Astrocyte of the spinal cord (primary cell): ENCODE measurements at regions not wholly inside any gene's neighbourhood (a gene's known extent, or its start where the extent isn't known, plus 50 kb on each side); places are given as distances from the start of the nearest gene placed in this dataset.

ENCODE experiments used
- DNase-seq: peaks from one replicate; pipeline ENCODE4 v3.0.0; 2011; ENCODE audit warnings: low read depth, low spot score
- H3K4me3 ChIP-seq: 2 replicates; pipeline ENCODE4 v1.5.1; 2011; ENCODE audit warnings: low read depth, mild to moderate bottlenecking, low read length, moderate library complexity
- CTCF ChIP-seq: IDR thresholded peaks from 2 replicates; pipeline ENCODE4 v1.5.1; 2012; ENCODE audit warnings: low read depth, mild to moderate bottlenecking, low read length, inconsistent platforms
- in situ Hi-C: cut with HindIII; loops from 2 replicates; pipeline ENCODE4 v1.10.0; 2017; ENCODE audit warnings: low sequenced_read_pairs

DNA sequence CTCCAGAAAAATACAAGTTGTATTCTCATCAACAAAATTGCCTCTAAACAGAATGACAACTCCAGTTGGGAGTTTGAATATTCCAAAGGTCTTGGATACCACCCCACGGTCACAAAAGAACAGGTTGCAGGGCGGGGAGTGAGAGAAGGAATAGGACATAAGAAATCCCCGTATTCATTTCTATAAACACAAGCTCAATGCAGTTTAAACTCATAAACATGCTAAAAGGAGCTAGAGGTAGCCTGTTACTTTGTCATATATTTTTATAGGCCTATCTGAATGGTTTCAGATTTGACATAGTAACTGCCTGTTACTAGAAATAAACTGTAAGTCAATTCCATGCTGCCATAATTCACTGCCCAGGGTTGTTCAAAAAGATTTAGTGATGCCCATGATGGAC, 567.5 kb downstream of the BCL11A start:
- DNase-seq: no peak
- in situ Hi-C loops: no loop called here
- H3K4me3 ChIP-seq: no peak overlapping the region
- TF ChIP-seq CTCF: no peak

- in situ Hi-C loops: no loop called here
- H3K4me3 ChIP-seq: no peak overlapping the region
- TF ChIP-seq CTCF: no peak
- DNase-seq: no peak
These were observed 579.2 kb downstream of the BCL11A start for GRCh38 chr2:59974051-59974766.

GRCh38 chr2:59969161-59969560, 584.3 kb downstream of the BCL11A start:
- H3K4me3 ChIP-seq: no peak overlapping the region
- in situ Hi-C loops: no loop called here
- TF ChIP-seq CTCF: no peak
- no peak for DNase-seq

GRCh38 chr2:59968441-59968840, 585.0 kb downstream of the BCL11A start:
- TF ChIP-seq CTCF: no peak
- in situ Hi-C loops: no loop called here
- DNase-seq: no peak
- no peak overlapping the region for H3K4me3 ChIP-seq

- TF ChIP-seq CTCF: no peak
- H3K4me3 ChIP-seq: no peak overlapping the region
- no peak for DNase-seq
- in situ Hi-C loops: no loop called here
These were observed 585.8 kb downstream of the BCL11A start for GRCh38 chr2:59967691-59968090.

DNA sequence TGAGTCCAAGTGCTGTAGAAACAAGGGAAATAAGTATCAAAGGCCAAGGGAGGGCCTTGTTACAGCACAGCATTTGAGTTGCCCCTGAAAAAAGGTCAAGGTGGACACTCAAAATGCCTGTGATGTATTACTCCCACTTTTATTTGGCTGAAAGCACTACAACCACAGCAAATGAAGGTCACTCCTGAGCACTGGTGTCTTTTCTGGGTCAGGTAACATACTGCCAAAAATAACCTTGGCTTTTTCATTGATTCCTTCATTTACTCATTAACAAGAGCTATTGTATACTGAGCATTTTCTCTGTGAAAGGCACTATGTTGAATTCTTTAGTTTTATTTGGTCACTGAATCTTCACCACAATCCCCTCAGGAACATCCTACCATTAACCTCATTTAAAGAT, 590.3 kb downstream of the BCL11A start:
- TF ChIP-seq CTCF: no peak
- DNase-seq: no peak
- H3K4me3 ChIP-seq: no peak overlapping the region
- in situ Hi-C loops: no loop called here
